ENCODE measurements at regions not wholly inside any gene's neighbourhood (a gene's known extent, or its start where the extent isn't known, plus 50 kb on each side); places are given as distances from the start of the nearest gene placed in this dataset.

DNA sequence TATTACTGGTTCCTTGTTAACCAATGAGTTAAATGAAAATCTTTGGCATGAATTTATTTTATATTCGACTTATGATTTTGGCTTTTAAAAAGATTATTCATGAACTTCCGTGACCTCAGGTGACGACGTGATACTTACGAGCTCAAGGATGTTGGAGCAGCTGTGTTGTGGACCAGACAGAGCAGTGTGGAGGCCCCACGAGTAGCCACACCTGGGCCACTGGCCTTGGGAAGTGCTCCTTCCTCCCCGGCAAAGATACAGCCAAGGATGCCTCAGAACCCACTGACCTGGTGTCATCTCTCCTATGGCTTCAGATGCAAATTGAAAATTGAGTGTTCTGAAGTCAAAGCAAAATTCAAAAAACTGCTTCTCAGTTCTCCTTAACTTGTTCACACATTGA is 147.5 kb upstream of the PPP2R2D start:
- CTCF ChIA-PET, result no interaction called here
- Histone ChIP-seq H3K9ac (replicated peaks; ENCODE audit: extremely low read depth, insufficient read depth, low read length) (no peak overlapping the region), H3K4me1 (ENCODE audit: control insufficient read depth, extremely low read depth, insufficient read depth, low read length) (no peaks in the 10 kb centered on the region), H2AFZ (ENCODE audit: low read depth, low read length) (no peak overlapping the region), H3K79me2 (ENCODE audit: control insufficient read depth, insufficient read depth, low read length) (no peaks in the 10 kb centered on the region), H3K4me2 (ENCODE audit: insufficient read depth, low read length) (no peak overlapping the region), H4K20me1 (replicated peaks; ENCODE audit: control insufficient read depth, extremely low read depth, insufficient read depth, low read length) (no peaks in the 10 kb centered on the region), H3K4me3 (replicated peaks in 1 of 3; ENCODE audit: insufficient read depth in 1 of 3, low read depth in 1 of 3, low read length in 3 of 3) (no peak overlapping the region), H3K36me3 (ENCODE audit: control insufficient read depth in 2 of 2, extremely low read depth in 1 of 2, insufficient read depth in 2 of 2, low read length in 2 of 2) (no peaks in the 10 kb centered on the region), H3K9me1 (replicated peaks; ENCODE audit: control insufficient read depth, extremely low read depth, insufficient read depth, low read length) (no peaks in the 10 kb centered on the region), H3K9me3 (replicated peaks; ENCODE audit: control insufficient read depth, insufficient read depth, low read length) (peaks cover 7% of the 10 kb centered on the region), H3K27me3 (ENCODE audit: control insufficient read depth in 2 of 2, insufficient read depth in 2 of 2, low read length in 2 of 2) (no peaks in the 10 kb centered on the region), H3K27ac (ENCODE audit: insufficient read depth, low read depth, low read length) (no peak overlapping the region)
- DNase-seq (ENCODE audit: low read depth, low spot score) (no peak), FAIRE-seq (no peak)
- dilution Hi-C loops (cut with MboI; ENCODE audit: extremely low pct_ligation_motif_present, low sequenced_read_pairs), result no loop called here
- intact Hi-C loops (cut with micrococcal nuclease), result no loop called here
- no peak for TF ChIP-seq JUN (IDR thresholded peaks at IDR 0.05; ENCODE audit: borderline replicate concordance, insufficient read depth, insufficient read length, low read depth)
- TF ChIP-seq EZH2 (IDR thresholded peaks at IDR 0.05; ENCODE audit: borderline replicate concordance, low read depth, low read length, severe bottlenecking), result no peak
- no peak for TF ChIP-seq GATA2 (IDR thresholded peaks at IDR 0.05; ENCODE audit: insufficient read depth, insufficient read length, low read depth, low read length)
- TF ChIP-seq MYC (IDR thresholded peaks at IDR 0.05; ENCODE audit: low read depth, low read length), result no peak
- no peak for TF ChIP-seq POLR2A (IDR thresholded peaks at IDR 0.05; ENCODE audit: low read depth, low read length)
- no peak for TF ChIP-seq MAX (IDR thresholded peaks at IDR 0.05; ENCODE audit: insufficient read depth, insufficient read length)
- no peak for TF ChIP-seq FOS (IDR thresholded peaks at IDR 0.05; ENCODE audit: borderline replicate concordance, insufficient read depth, low read length)
- TF ChIP-seq, protein P1, sequence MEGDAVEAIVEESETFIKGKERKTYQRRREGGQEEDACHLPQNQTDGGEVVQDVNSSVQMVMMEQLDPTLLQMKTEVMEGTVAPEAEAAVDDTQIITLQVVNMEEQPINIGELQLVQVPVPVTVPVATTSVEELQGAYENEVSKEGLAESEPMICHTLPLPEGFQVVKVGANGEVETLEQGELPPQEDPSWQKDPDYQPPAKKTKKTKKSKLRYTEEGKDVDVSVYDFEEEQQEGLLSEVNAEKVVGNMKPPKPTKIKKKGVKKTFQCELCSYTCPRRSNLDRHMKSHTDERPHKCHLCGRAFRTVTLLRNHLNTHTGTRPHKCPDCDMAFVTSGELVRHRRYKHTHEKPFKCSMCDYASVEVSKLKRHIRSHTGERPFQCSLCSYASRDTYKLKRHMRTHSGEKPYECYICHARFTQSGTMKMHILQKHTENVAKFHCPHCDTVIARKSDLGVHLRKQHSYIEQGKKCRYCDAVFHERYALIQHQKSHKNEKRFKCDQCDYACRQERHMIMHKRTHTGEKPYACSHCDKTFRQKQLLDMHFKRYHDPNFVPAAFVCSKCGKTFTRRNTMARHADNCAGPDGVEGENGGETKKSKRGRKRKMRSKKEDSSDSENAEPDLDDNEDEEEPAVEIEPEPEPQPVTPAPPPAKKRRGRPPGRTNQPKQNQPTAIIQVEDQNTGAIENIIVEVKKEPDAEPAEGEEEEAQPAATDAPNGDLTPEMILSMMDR (IDR thresholded peaks at IDR 0.05; ENCODE audit: extremely low read depth in 1 of 2, insufficient read depth in 1 of 2, low read depth in 1 of 2, low read length in 2 of 2), result no peak
- TF ChIP-seq POLR2AphosphoS5 (IDR thresholded peaks at IDR 0.05; ENCODE audit: insufficient read depth, low read depth, low read length), result no peak
- BruUV-seq (replicated peaks), result no TSS peak
- POLR2A ChIA-PET, result no interaction called here
